ENCODE measurements at regions not wholly inside any gene's neighbourhood (a gene's known extent, or its start where the extent isn't known, plus 50 kb on each side); places are given as distances from the start of the nearest gene placed in this dataset.
"Not testable (repeated sequence)": the region's sequence is repeated elsewhere in the genome, so short reads cannot be mapped to it uniquely, and the experiment has no call there.

GRCh38 chr20:29687438-29687837 is 1570.0 kb upstream of the DEFB115 start:
- H3K9me3 Mint-ChIP-seq, result peaks cover 0 to 3% (median 1%) of the 10 kb centered on the region in 3 donors
- no peaks in the 10 kb centered on the region for H3K4me1 Mint-ChIP-seq

DNA sequence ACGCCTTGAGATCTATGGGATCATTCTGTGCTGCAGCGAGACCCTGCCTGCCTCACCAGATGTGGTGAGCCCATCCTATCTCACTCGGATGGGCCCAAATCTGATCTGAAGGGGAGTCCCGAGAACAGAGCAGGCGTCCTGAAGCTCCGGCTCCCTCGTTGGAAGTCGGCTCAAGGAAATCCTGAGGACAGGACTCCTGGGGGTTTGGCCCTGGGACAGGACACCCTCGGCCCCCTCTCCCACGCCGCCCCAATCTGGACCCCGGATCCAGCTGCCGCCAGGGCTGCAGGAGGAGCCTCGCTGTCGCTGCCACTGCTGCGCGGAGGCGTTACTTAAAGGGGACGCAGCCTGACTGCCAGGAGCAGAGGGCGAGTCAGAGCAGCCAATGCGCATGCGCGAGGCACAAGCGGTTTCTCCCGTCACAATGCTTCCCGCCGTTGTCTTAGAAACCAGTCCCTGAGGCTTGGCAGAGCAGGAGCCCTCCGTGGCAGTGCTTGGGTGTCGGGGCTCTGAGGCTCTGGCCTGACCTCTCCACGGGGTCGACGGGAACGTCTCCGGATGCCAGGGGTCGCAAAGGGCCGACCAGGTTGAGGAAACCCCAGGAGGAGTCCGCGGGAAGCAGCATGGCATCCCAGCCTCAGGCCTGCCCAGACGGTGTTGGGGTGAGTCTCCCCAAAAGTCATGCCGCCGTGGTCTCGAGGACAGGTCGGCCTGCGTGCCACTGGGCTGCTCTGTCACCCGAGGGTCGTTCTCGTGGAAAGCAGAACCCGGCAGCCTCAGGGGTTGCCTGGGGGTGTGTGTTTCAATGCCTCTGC is 1567.8 kb upstream of the DEFB115 start:
- Mint-ChIP-seq H3K4me1 (no peaks in the 10 kb centered on the region), H3K9me3 (peaks cover 0 to 3% (median 0%) of the 10 kb centered on the region in 3 donors), H3K36me3 (no peaks in the 10 kb centered on the region), H3K27ac (no peak overlapping the region), H3K27me3 (no peaks in the 10 kb centered on the region), H3K4me3 (peak overlapping the region in 1 of 4 donors; percentile 28)

More at GRCh38 chr20:29687438-29687837, 1570.0 kb upstream of the DEFB115 start:
- Mint-ChIP-seq H3K27me3 (no peaks in the 10 kb centered on the region), H3K4me3 (no peak overlapping the region), H3K36me3 (no peaks in the 10 kb centered on the region), H3K27ac (no peak overlapping the region)

DNA sequence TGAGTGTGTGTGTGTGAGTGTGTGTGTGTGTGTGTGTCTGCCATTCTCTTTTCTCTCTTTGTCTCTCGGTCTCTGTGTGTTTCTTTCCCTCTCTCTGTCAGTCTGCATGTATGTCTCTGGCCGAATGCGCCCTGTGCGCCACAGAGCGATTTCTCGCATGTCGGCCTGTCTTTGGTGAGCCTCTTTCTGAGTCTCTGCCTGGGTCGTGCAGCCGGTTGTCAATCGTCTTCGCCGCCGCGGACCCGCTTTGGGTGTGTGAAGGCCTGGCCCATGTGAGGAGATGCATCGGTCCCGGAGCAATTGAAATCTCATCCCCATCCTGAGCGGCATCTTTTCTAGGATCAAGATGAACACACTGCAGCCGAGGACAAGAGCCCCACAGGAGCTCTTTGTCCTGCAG is 1567.2 kb upstream of the DEFB115 start:
- Mint-ChIP-seq H3K36me3 (no peaks in the 10 kb centered on the region), H3K4me3 (no peak overlapping the region), H3K27ac (no peak overlapping the region), H3K4me1 (no peaks in the 10 kb centered on the region), H3K27me3 (no peaks in the 10 kb centered on the region), H3K9me3 (peaks cover 0 to 3% (median 0%) of the 10 kb centered on the region in 3 donors)

GRCh38 chr20:29740601-29740950 is 1516.9 kb upstream of the DEFB115 start:
- H3K27ac Mint-ChIP-seq, result no peak overlapping the region
- H3K4me1 Mint-ChIP-seq, result no peaks in the 10 kb centered on the region
- H3K36me3 Mint-ChIP-seq, result no peaks in the 10 kb centered on the region
- H3K4me3 Mint-ChIP-seq, result no peak overlapping the region
- no peaks in the 10 kb centered on the region for H3K27me3 Mint-ChIP-seq
- H3K9me3 Mint-ChIP-seq, result peaks cover 5 to 14% (median 13%) of the 10 kb centered on the region in 3 donors

GRCh38 chr20:29740951-29741593 is 1516.4 kb upstream of the DEFB115 start:
- H3K27me3 Mint-ChIP-seq, result no peaks in the 10 kb centered on the region
- no peaks in the 10 kb centered on the region for H3K4me1 Mint-ChIP-seq
- no peaks in the 10 kb centered on the region for H3K36me3 Mint-ChIP-seq
- no peak overlapping the region for H3K27ac Mint-ChIP-seq
- H3K9me3 Mint-ChIP-seq, result peaks cover 5 to 14% (median 13%) of the 10 kb centered on the region in 3 donors
- no peak overlapping the region for H3K4me3 Mint-ChIP-seq

DNA sequence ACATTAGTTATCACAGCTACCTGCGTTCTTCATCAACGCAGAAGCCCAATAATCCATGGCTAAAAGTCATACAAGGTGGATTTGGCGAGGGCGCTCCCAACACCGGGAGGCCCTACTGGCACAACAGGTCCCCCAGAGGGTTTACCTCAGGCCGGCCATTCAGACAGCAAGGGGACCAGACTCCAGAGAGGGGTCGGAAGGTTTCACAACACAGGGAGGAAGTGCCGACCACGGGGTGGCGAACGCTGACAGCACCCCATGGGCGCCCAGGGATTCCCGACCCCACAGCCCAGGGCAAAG is 1515.9 kb upstream of the DEFB115 start:
- Mint-ChIP-seq H3K4me3 (no peak overlapping the region), H3K4me1 (no peaks in the 10 kb centered on the region), H3K9me3 (peaks cover 5 to 14% (median 13%) of the 10 kb centered on the region in 3 donors), H3K36me3 (no peaks in the 10 kb centered on the region), H3K27ac (no peak overlapping the region), H3K27me3 (no peaks in the 10 kb centered on the region)

DNA sequence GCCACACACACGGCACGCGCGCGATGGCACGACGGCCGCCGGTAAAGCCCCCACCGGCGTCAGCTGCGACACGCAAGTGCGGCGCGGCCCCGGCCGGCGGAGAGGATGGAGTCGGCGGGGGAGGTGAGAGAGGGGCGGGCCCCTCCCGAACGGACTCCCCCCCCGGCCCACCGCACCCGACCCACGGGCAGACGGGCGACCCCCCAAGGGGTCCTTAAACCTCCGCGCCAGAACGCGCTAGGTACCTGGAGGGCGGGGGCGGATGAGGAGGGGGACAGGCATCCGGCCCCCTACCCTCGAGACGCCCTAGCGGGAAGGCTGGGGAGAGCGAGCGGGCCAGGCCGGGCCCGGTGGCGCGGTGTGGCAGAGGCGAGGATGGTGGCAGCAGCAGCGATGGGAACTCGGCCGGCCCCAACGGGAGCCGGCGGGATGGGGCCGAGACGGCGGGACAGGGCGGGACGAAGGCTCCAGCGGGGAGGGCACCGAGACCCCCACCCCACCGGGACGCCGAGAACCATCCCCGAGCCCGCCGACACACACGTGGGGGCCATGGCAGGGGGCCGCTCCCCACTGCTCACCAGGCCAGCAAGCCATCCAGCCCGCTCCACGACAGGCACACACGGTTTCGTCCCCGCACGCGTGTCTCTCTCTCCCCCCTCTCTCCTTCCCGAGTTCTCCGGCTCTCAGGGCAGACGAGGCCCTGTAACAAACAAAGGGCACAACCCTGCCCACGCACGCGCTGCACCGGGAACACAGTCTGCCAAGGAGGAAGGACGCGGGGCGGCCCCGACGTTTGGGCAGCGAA is 1515.4 kb upstream of the DEFB115 start:
- Mint-ChIP-seq H3K9me3 (peaks cover 3 to 12% (median 12%) of the 10 kb centered on the region in 3 donors), H3K27me3 (no peaks in the 10 kb centered on the region), H3K27ac (no peak overlapping the region), H3K4me1 (no peaks in the 10 kb centered on the region), H3K4me3 (no peak overlapping the region), H3K36me3 (no peaks in the 10 kb centered on the region)

- no peak overlapping the region for H3K4me3 Mint-ChIP-seq
- H3K4me1 Mint-ChIP-seq, result no peaks in the 10 kb centered on the region
- no peaks in the 10 kb centered on the region for H3K36me3 Mint-ChIP-seq
- H3K27me3 Mint-ChIP-seq, result no peaks in the 10 kb centered on the region
- H3K9me3 Mint-ChIP-seq, result peaks cover under 1 to 9% (median 6%) of the 10 kb centered on the region in 3 donors
- no peak overlapping the region for H3K27ac Mint-ChIP-seq
These were observed 1514.8 kb upstream of the DEFB115 start for GRCh38 chr20:29742699-29743100.

DNA sequence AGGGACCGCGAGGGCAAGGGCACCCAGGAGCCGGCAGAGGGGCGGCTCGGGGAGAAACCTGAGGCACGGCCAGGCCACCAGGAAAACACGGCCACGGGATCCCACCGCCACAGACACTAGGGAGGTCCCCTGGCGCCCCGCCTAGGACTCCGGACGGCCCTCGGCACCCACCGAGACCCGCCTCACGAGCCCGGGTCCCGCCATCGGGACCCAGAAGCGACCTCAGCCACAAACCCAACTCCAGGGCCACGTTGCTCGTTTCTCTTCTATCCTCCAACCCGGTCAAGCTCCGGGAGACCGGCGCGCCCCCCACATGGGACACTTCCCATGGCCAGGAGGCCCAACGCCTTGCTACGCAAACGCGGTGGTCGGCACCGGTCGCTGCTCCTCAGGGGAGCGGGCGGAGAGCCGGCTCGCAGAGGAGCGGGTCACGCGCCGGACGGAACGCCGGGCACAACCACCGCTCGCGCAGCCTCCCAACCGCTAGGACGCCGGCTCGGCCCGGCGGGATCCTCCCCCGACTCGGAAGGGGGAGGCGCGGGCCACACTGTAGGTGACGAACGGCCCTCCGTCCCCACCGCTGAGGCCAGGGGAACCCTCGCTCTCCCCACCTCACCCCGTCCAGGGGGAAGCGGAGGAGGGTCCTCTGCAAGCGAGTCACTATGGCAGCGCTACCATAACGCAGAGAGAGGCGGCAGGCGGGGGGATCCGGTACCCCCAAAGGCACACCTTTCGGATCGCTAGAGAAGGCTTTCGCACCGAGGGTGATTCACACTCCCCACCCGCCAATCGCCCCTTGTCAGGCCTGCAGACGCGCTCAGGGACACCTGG is 1514.1 kb upstream of the DEFB115 start:
- H3K4me3 Mint-ChIP-seq, result no peak overlapping the region
- H3K9me3 Mint-ChIP-seq, result peaks cover 0 to 6% (median 5%) of the 10 kb centered on the region in 3 donors
- H3K4me1 Mint-ChIP-seq, result no peaks in the 10 kb centered on the region
- H3K27me3 Mint-ChIP-seq, result no peaks in the 10 kb centered on the region
- H3K27ac Mint-ChIP-seq, result no peak overlapping the region
- no peaks in the 10 kb centered on the region for H3K36me3 Mint-ChIP-seq

DNA sequence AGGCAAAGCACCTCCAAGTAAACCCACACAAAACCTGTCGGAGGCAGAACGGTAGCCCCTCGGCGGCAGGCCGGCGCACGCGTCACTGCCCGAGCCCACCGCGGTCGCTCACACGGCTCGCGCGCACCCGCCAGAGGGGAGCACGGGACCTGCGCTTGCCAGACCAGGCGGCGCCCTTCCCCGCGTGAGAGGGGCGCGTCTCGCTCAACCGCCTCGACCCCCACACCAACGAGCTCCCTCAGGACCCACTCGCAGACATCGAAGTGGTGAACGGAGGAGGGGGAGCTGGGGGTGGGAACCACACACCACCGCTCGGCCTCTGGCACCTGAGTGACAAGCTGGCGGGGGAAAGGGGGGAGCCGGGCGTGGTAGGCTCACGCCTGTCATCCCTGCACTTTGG is 1513.4 kb upstream of the DEFB115 start:
- no peaks in the 10 kb centered on the region for H3K4me1 Mint-ChIP-seq
- H3K27ac Mint-ChIP-seq, result no peak overlapping the region
- H3K9me3 Mint-ChIP-seq, result peaks cover 0 to under 1% (median 0%) of the 10 kb centered on the region in 3 donors
- H3K4me3 Mint-ChIP-seq, result no peak overlapping the region
- no peaks in the 10 kb centered on the region for H3K36me3 Mint-ChIP-seq
- no peaks in the 10 kb centered on the region for H3K27me3 Mint-ChIP-seq

DNA sequence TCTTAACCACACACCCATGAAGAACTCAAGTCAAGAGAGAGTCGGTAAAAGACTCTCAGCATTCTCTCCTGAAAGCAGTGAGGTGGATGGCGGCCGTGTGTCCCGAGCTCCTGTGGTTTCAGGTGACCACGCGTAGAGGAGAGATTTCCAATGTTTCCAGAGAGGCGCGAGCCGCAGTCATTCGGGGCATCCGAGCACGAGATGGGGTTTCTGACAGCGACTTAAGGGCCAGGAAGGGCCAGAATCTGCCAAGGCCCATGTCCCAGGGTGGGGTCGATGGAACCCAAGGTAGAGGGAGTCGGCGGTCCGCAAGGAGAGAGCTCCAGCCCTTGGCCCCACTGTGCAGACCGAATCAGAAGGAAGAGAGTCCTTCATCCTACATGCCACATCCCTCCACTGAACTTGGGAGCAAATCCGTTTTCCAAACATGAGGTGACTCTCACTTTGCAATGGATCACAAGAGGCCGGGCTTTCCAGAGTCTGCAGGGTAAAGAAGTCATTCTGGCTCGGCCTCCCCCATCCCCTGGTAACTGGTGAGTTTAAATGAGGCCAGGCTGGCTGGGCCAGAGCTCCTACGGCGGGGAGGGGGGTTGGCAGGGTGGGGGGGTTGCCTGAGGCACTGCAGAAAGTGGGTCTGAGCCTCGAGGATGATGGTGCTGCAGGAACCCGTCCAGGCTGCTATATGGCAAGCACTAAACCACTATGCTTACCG is 1511.8 kb upstream of the DEFB115 start:
- not testable (repeated sequence) for H3K4me1 Mint-ChIP-seq, H3K9me3 Mint-ChIP-seq, H3K36me3 Mint-ChIP-seq, H3K27me3 Mint-ChIP-seq, H3K27ac Mint-ChIP-seq, H3K4me3 Mint-ChIP-seq

DNA sequence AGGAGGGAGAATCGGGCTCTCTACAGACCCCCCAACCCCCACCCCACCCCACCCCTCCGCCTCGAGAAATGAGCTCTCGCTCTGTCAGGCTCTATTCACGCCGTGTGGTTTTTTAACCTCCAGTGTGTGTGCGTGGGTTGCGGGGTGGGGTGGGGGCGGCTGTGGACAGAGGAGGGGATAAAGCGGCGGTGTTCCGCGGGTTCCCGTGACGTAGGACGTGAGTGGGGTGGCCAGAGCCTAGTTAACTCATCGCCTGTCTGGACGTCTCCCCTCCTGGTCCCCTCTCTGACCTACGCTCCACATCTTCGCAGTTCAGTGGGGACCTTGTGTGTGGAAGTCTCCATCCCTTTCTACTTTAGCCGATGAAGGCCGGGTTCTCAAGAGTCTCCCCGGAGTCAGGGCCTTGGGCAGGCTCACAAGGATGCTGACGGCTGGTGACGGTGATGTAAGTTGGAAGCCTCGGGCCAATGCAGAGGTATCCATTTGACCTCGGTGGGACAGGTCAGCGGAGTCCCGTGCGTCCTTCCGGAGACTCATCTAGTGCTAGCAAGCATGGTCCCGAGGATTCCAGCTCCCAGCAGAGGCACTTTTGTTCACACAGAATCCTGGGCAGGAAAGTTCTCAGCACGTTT is 1507.1 kb upstream of the DEFB115 start:
- H3K27ac Mint-ChIP-seq, result no peak overlapping the region
- peaks cover 2% of the 10 kb centered on the region for H3K36me3 Mint-ChIP-seq
- H3K4me3 Mint-ChIP-seq, result no peak overlapping the region
- H3K27me3 Mint-ChIP-seq, result peaks cover 7% of the 10 kb centered on the region
- H3K9me3 Mint-ChIP-seq, result peaks cover 2 to 13% (median 4%) of the 10 kb centered on the region in 3 donors
- H3K4me1 Mint-ChIP-seq, result peaks cover 0 to 1% (median 0%) of the 10 kb centered on the region in 3 donors

DNA sequence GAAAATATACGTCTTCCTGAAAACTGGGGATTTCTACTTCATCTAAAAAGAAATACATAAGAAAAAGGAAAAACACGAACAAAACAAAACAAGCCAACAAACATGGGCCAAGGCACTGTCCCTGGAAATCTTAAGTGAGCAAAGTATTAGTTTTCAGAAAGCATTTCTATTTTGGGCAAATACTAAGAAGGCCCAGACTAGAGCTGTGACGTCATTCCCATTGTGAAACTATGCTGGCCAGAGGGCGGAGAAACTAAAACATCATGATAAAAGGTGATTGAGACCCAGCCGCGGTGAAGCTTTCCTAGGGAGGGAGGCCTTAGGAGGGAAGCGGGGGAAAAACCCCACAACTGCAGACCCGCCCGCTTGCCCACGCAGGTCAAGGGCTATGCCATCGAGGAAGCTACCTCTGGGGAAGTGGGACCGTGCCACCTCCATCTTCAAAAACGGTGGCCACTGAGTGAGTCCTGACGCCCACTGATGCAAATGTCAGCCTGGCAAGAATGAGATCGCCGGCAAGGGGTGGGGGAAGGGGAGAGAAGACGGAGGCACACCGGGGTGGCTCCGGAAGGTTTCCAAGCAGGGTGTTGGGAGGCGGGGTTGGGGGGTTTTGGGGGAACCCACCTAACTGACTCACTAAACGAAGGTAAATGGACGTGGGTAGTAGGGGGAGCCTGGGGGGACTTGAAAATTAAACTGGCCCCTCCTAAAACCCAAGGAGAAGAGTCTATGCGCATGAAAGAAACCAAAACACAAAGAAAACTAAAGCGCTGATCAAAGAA is 1504.6 kb upstream of the DEFB115 start:
- peak overlapping the region in 1 of 4 donors; percentile 44 for H3K4me3 Mint-ChIP-seq
- not testable (repeated sequence) for H3K27me3 Mint-ChIP-seq, H3K27ac Mint-ChIP-seq, H3K36me3 Mint-ChIP-seq, H3K4me1 Mint-ChIP-seq
- peaks cover 2 to 13% (median 8%) of the 10 kb centered on the region in 3 donors for H3K9me3 Mint-ChIP-seq

Measured in IgD-negative memory B cell (primary cell).